GM13976 (cell line): ENCODE measurements at regions not wholly inside any gene's neighbourhood (a gene's known extent, or its start where the extent isn't known, plus 50 kb on each side); places are given as distances from the start of the nearest gene placed in this dataset.

Source experiments
- DNase-seq: peaks from one replicate; pipeline ENCODE4 v3.0.0; 2012; ENCODE audit warnings: low spot score
- in situ Hi-C: fragments of 300-500 bp; cut with MboI; formaldehyde crosslinking; loops from one replicate; pipeline ENCODE4 v1.12.0; 2022; ENCODE audit warnings: low sequenced_read_pairs, mixed read lengths, inconsistent platforms; ENCODE audit not compliant: unreplicated experiment
- TF ChIP-seq, protein P1 (sequence below): IDR thresholded peaks from 2 replicates; pipeline ENCODE4 v1.5.1; 2012; ENCODE audit warnings: borderline replicate concordance, mild to moderate bottlenecking; ENCODE audit not compliant: insufficient read depth; ENCODE audit errors: extremely low read depth, missing control alignments, control extremely low read depth

- TF ChIP-seq, protein P1, sequence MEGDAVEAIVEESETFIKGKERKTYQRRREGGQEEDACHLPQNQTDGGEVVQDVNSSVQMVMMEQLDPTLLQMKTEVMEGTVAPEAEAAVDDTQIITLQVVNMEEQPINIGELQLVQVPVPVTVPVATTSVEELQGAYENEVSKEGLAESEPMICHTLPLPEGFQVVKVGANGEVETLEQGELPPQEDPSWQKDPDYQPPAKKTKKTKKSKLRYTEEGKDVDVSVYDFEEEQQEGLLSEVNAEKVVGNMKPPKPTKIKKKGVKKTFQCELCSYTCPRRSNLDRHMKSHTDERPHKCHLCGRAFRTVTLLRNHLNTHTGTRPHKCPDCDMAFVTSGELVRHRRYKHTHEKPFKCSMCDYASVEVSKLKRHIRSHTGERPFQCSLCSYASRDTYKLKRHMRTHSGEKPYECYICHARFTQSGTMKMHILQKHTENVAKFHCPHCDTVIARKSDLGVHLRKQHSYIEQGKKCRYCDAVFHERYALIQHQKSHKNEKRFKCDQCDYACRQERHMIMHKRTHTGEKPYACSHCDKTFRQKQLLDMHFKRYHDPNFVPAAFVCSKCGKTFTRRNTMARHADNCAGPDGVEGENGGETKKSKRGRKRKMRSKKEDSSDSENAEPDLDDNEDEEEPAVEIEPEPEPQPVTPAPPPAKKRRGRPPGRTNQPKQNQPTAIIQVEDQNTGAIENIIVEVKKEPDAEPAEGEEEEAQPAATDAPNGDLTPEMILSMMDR: no peak
- in situ Hi-C loops: no loop called here
- DNase-seq: no peak
Observed at GRCh38 chr18:56455874-56456273, 182.5 kb downstream of the TXNL1 start.

DNA sequence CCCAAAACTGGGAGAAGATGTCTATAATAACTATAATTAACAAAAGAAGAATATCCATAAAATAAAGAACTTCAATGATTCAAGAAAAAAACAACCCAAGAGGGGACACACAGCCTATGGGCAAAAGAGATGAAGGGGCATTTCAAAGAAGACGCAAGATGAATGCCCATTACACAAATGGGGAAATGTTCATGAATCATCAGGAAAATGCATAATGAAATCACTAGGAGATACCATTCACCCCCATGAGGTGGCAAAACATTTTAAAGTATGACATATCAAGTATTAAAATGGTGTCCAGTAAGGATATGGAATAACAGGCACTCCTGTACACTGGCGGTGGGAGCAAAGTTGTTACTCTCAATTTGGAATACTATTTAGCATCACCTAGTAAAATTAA is 183.3 kb downstream of the TXNL1 start:
- no peak for DNase-seq
- TF ChIP-seq, protein P1: no peak
- in situ Hi-C loops: no loop called here

GRCh38 chr18:56453631-56454030 is 184.8 kb downstream of the TXNL1 start:
- TF ChIP-seq, protein P1: no peak
- in situ Hi-C loops: no loop called here
- DNase-seq: no peak

- TF ChIP-seq, protein P1: no peak
- DNase-seq: no peak
- in situ Hi-C loops: no loop called here
Observed at GRCh38 chr18:56451188-56451587, 187.2 kb downstream of the TXNL1 start.

- in situ Hi-C loops: no loop called here
- no peak for DNase-seq
- TF ChIP-seq, protein P1: no peak
Observed at GRCh38 chr18:56448751-56449150, 189.6 kb downstream of the TXNL1 start.

GRCh38 chr18:56445422-56445821 is 193.0 kb downstream of the TXNL1 start:
- DNase-seq: no peak
- in situ Hi-C loops: no loop called here
- TF ChIP-seq, protein P1: no peak

DNA sequence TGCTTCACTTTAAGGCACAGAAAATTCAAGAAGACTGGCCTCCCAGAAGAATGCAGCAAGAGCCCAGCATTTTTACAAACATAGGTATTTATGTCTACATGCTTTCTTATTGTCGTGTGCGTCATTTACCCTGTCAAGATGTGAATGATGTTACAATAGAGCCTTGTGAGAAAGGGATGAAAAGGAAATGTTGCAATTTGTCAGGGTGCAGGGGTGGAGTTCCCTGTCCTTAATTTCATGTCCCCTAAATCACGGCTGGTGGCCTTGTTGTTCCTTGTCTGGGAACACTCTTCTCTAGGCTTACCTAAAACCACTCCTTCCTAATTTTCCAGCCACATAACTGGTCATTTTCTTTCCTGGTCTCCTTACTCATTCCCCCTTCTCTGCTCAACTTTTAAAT is 194.2 kb downstream of the TXNL1 start:
- DNase-seq: no peak
- TF ChIP-seq, protein P1: no peak
- in situ Hi-C loops: no loop called here
